GM12878 (cell line): ENCODE measurements at regions not wholly inside any gene's neighbourhood (a gene's known extent, or its start where the extent isn't known, plus 50 kb on each side); places are given as distances from the start of the nearest gene placed in this dataset.

Experiments used
- ATAC-seq: fragments of 200-7000 bp; cut with Tn5 transposase; 3 replicates; pipeline ENCODE4 v1.9.1; 2020; ENCODE audit warnings: mild to moderate bottlenecking, moderate library complexity
- BruUV-seq: library from RNA; stranded (reverse); fragments of 400-500 nt; replicated peaks from 2 replicates; lab custom pipeline; 2021; lab: Mats Ljungman, UMichigan
- CTCF ChIA-PET: fragments of 300-600 bp; sonication (Branson Sonifier 250); formaldehyde crosslinking; extraction: SDS; loops from one replicate; lab custom pipeline; 2021; ENCODE audit warnings: inconsistent platforms; lab: Yijun Ruan, JAX
- POLR2A ChIA-PET: fragments of 350-600 bp; formaldehyde crosslinking; extraction: SDS; loops from one replicate; lab custom pipeline; 2021; ENCODE audit warnings: inconsistent platforms; lab: Charles Lee
- RAD21 ChIA-PET: fragments of 300-600 bp; sonication (Branson Sonifier 250); formaldehyde crosslinking; loops from one replicate; lab custom pipeline; 2023; ENCODE audit warnings: antibody characterized with exemption; ENCODE audit not compliant: unreplicated experiment; lab: Charles Lee
- SMC1A ChIA-PET: fragments of 300-600 bp; sonication (Branson Sonifier 250); formaldehyde crosslinking; loops from one replicate; lab custom pipeline; 2023; ENCODE audit not compliant: unreplicated experiment, uncharacterized antibody; lab: Charles Lee
- DNase-seq: peaks from one replicate; pipeline ENCODE4 v3.0.0-alpha.2; 2011; ENCODE audit warnings: low read depth, low spot score
- FAIRE-seq: peaks from 3 replicates; lab custom pipeline; 2011; peaks lifted over from hg19 to GRCh38; lab: Jason Lieb, UNC
- H2AFZ ChIP-seq: 2 replicates; pipeline ENCODE4 v1.6.0; 2011; ENCODE audit warnings: low read depth, low read length, control low read depth; ENCODE audit not compliant: control insufficient read depth
- H3K27ac ChIP-seq: 2 replicates; pipeline ENCODE4 v1.5.1; 2011; ENCODE audit warnings: control low read depth; ENCODE audit not compliant: control insufficient read depth, insufficient read depth
- H3K27me3 ChIP-seq, 2 experiments: replicated peaks in 1 of 2; 2 replicates each; pipeline versions ENCODE4 v1.6.0 to v1.6.1; 2011; ENCODE audit warnings: low read length in 1 of 2; ENCODE audit not compliant: control insufficient read depth in 2 of 2, insufficient read depth in 2 of 2
- H3K36me3 ChIP-seq, 2 experiments: 2 replicates each; pipeline ENCODE4 v1.5.1; 2011; ENCODE audit warnings: low read length in 1 of 2; ENCODE audit not compliant: control insufficient read depth in 2 of 2, insufficient read depth in 2 of 2
- H3K4me1 ChIP-seq: 2 replicates; pipeline ENCODE4 v1.6.1; 2011; ENCODE audit warnings: mild to moderate bottlenecking, low read length, moderate library complexity, mixed read lengths; ENCODE audit not compliant: control insufficient read depth, insufficient read depth
- H3K4me2 ChIP-seq: 2 replicates; pipeline ENCODE4 v1.6.0; 2011; ENCODE audit warnings: control low read depth; ENCODE audit not compliant: control insufficient read depth, insufficient read depth
- H3K4me3 ChIP-seq: fragments of 200-600 bp; sonication (generic); 2 replicates; pipeline ENCODE4 v1.5.1; 2016
- H3K79me2 ChIP-seq: 2 replicates; pipeline ENCODE4 v1.6.0; 2011; ENCODE audit warnings: low read length; ENCODE audit not compliant: control insufficient read depth, insufficient read depth
- H3K9ac ChIP-seq: 2 replicates; pipeline ENCODE4 v1.8.0; 2011; ENCODE audit warnings: low read length, control low read depth, mixed read lengths; ENCODE audit not compliant: control insufficient read depth, insufficient read depth
- H3K9me3 ChIP-seq: replicated peaks from 3 replicates; pipeline ENCODE4 v1.5.1; 2011; ENCODE audit warnings: mild to moderate bottlenecking, low read length; ENCODE audit not compliant: control insufficient read depth, insufficient read depth
- H4K20me1 ChIP-seq: 2 replicates; pipeline ENCODE4 v1.6.0; 2011; ENCODE audit not compliant: control insufficient read depth, insufficient read depth
- CBFB ChIP-seq: IDR thresholded peaks from 2 replicates; pipeline ENCODE4 v1.6.1; 2016; ENCODE audit warnings: antibody characterized with exemption, low read depth
- ETV6 ChIP-seq, 2 experiments: fragments of 450-650 bp in 1 of 2; IDR thresholded peaks in 1 of 2; conservative IDR thresholded peaks in 1 of 2; 2 replicates each; pipeline ENCODE4 v1.6.1; 2014; ENCODE audit warnings: antibody characterized with exemption in 1 of 2, borderline replicate concordance in 1 of 2, low read depth in 1 of 2, mild to moderate bottlenecking in 1 of 2, moderate library complexity in 1 of 2
- GATAD2B ChIP-seq: fragments of 450-650 bp; conservative IDR thresholded peaks from 2 replicates; pipeline ENCODE4 v1.6.1; 2017; ENCODE audit warnings: low read depth, mild to moderate bottlenecking, moderate library complexity
- IRF4 ChIP-seq: IDR thresholded peaks from 2 replicates; pipeline ENCODE4 v1.6.1; 2011; ENCODE audit warnings: low read depth, low read length
- NBN ChIP-seq: fragments of 450-650 bp; IDR thresholded peaks from 2 replicates; pipeline ENCODE4 v1.6.1; 2016
- RFX5 ChIP-seq: IDR thresholded peaks from 2 replicates; pipeline ENCODE4 v1.6.1; 2011; ENCODE audit warnings: low read depth, low read length, improper control_type of control experiment
- SUPT20H ChIP-seq: IDR thresholded peaks from 2 replicates; pipeline ENCODE4 v1.6.1; 2011; ENCODE audit warnings: low read depth, mild to moderate bottlenecking, low read length, moderate library complexity, borderline replicate concordance; ENCODE audit not compliant: control insufficient read depth
- YY1 ChIP-seq: IDR thresholded peaks from 2 replicates; pipeline ENCODE4 v1.6.1; 2011; ENCODE audit warnings: low read depth, mild to moderate bottlenecking, low read length
- WGBS: methylation state at CpG from one replicate; pipeline ENCODE4 v1.1.6; 2016; ENCODE audit warnings: low lambda C conversion rate; ENCODE audit not compliant: insufficient replicate concordance, insufficient coverage; ENCODE audit errors: missing lambda C conversion rate; 5-methylcytosine and 5-hydroxymethylcytosine counted together
- in situ Hi-C: fragments of 300-500 bp; cut with MboI; formaldehyde crosslinking; loops from 9 replicates; pipeline ENCODE4 v1.14.3; 2018; ENCODE audit warnings: mixed read lengths
- intact Hi-C: fragments of 100-400 bp; cut with micrococcal nuclease; formaldehyde crosslinking; loops from one replicate; pipeline ENCODE4 v1.14.2; 2022; ENCODE audit not compliant: unreplicated experiment
- TF ChIP-seq, protein P1 (sequence below): fragments of 450-650 bp; conservative IDR thresholded peaks from 2 replicates; pipeline ENCODE4 v1.6.1; 2017; ENCODE audit warnings: mild to moderate bottlenecking, moderate library complexity
- TF ChIP-seq, protein P2 (sequence below), 3 experiments: IDR thresholded peaks in 2 of 3; conservative IDR thresholded peaks in 1 of 3; 2 replicates each; pipeline ENCODE4 v1.5.1; 2011; ENCODE audit warnings: low read depth in 3 of 3, low read length in 3 of 3, mild to moderate bottlenecking in 3 of 3, control low read depth in 2 of 3, moderate library complexity in 2 of 3, inconsistent platforms in 1 of 3, mixed read lengths in 1 of 3; ENCODE audit not compliant: control insufficient read depth in 2 of 3, insufficient read depth in 1 of 3; ENCODE audit errors: extremely low read depth in 1 of 3
- TF ChIP-seq, protein P3 (sequence below): fragments of 450-650 bp; IDR thresholded peaks from 2 replicates; pipeline ENCODE4 v1.6.1; 2017; ENCODE audit warnings: antibody characterized with exemption, mild to moderate bottlenecking, moderate library complexity

DNA sequence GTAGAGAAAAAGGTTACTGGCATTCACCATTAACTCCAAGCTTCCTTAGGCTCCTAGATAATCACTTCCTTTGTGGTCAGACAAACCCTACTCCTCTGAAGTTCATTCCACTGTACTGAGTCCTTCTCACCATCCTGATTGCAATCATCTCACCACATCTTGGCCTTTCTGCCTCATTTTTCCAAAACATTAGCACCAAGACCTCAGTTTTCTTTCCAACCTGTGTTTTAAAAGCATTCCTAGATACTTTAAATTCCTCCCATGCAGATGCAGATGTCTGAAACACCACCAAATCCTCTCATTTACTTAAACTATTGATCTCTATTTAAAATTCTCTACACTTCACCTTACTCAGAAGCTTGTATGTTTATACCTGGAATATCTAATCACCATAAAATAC lies 961.3 kb upstream of the CTNND2 start (continued):
- TF ChIP-seq, protein P1, sequence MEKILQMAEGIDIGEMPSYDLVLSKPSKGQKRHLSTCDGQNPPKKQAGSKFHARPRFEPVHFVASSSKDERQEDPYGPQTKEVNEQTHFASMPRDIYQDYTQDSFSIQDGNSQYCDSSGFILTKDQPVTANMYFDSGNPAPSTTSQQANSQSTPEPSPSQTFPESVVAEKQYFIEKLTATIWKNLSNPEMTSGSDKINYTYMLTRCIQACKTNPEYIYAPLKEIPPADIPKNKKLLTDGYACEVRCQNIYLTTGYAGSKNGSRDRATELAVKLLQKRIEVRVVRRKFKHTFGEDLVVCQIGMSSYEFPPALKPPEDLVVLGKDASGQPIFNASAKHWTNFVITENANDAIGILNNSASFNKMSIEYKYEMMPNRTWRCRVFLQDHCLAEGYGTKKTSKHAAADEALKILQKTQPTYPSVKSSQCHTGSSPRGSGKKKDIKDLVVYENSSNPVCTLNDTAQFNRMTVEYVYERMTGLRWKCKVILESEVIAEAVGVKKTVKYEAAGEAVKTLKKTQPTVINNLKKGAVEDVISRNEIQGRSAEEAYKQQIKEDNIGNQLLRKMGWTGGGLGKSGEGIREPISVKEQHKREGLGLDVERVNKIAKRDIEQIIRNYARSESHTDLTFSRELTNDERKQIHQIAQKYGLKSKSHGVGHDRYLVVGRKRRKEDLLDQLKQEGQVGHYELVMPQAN: no peak

DNA sequence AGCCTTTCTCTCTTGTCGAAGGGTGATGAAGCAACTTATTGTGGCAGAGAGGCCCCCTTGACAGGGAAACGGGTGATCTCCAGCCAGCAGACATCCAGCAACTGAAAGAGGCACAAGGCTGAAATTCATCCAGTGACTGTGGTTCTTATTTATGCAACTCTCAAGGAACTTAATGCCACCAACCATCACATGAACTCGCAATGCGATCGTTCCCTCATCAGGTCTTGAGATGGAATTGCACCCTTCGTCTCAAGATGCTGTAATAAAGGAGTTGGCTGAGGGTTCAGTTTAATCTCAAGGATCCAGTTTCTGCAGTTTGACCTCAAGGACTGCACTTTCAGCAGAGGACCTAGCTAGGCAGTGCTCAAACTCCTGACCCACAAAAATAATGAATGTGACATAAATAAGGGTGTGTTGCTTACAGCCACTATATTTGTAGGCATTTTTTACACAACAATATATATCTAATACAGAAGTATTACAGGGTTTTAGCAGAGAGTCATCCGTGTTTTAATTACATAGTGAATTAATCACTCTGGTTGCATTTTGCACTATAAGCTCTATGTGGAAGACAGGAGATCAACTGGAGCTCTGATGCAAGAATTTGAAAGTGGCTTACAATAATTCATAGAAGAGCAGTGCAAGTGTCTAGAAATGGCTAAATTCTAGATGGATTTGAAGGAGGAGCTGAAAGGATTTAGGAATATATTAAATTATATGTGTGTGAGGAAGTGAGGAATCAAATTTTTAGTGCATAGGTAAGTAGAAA lies 957.8 kb upstream of the CTNND2 start:
- ChIA-PET POLR2A (no interaction called here), RAD21 (no interaction called here), SMC1A (interaction anchor here (0.6 to 1.1 kb wide), 2 partner anchors 23 to 27 kb away, joined by 3 read pairs; no protein-coding TSS in a partner anchor), CTCF (no interaction called here)
- DNase-seq (no peak), ATAC-seq (no peak), FAIRE-seq (no peak)
- H3K79me2 ChIP-seq: no peaks in the 10 kb centered on the region
- WGBS: 48% methylated on average over 7 of the region's 7 CpGs
- no peaks in the 10 kb centered on the region for H3K36me3 ChIP-seq
- H3K4me3 ChIP-seq: no peak overlapping the region
- H3K27me3 ChIP-seq: no peaks in the 10 kb centered on the region
- H3K27ac ChIP-seq: no peak overlapping the region
- H3K9me3 ChIP-seq: no peaks in the 10 kb centered on the region
- intact Hi-C loops: no loop called here
- no TSS peak for BruUV-seq
- H4K20me1 ChIP-seq: no peaks in the 10 kb centered on the region
- H3K4me1 ChIP-seq: no peaks in the 10 kb centered on the region
- H2AFZ ChIP-seq: no peak overlapping the region
- H3K9ac ChIP-seq: no peak overlapping the region
- in situ Hi-C loops: no loop called here
- no peak overlapping the region for H3K4me2 ChIP-seq
- TF ChIP-seq, protein P2, sequence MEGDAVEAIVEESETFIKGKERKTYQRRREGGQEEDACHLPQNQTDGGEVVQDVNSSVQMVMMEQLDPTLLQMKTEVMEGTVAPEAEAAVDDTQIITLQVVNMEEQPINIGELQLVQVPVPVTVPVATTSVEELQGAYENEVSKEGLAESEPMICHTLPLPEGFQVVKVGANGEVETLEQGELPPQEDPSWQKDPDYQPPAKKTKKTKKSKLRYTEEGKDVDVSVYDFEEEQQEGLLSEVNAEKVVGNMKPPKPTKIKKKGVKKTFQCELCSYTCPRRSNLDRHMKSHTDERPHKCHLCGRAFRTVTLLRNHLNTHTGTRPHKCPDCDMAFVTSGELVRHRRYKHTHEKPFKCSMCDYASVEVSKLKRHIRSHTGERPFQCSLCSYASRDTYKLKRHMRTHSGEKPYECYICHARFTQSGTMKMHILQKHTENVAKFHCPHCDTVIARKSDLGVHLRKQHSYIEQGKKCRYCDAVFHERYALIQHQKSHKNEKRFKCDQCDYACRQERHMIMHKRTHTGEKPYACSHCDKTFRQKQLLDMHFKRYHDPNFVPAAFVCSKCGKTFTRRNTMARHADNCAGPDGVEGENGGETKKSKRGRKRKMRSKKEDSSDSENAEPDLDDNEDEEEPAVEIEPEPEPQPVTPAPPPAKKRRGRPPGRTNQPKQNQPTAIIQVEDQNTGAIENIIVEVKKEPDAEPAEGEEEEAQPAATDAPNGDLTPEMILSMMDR (IDR thresholded peaks at IDR 0.05 in 2 of 3, conservative IDR thresholded peaks at IDR 0.05 in 1 of 3; ENCODE audit: control insufficient read depth in 2 of 3, extremely low read depth in 1 of 3, insufficient read depth in 1 of 3, low read depth in 3 of 3, low read length in 3 of 3): no peak
- TF ChIP-seq YY1: no peak
- TF ChIP-seq, protein P3, sequence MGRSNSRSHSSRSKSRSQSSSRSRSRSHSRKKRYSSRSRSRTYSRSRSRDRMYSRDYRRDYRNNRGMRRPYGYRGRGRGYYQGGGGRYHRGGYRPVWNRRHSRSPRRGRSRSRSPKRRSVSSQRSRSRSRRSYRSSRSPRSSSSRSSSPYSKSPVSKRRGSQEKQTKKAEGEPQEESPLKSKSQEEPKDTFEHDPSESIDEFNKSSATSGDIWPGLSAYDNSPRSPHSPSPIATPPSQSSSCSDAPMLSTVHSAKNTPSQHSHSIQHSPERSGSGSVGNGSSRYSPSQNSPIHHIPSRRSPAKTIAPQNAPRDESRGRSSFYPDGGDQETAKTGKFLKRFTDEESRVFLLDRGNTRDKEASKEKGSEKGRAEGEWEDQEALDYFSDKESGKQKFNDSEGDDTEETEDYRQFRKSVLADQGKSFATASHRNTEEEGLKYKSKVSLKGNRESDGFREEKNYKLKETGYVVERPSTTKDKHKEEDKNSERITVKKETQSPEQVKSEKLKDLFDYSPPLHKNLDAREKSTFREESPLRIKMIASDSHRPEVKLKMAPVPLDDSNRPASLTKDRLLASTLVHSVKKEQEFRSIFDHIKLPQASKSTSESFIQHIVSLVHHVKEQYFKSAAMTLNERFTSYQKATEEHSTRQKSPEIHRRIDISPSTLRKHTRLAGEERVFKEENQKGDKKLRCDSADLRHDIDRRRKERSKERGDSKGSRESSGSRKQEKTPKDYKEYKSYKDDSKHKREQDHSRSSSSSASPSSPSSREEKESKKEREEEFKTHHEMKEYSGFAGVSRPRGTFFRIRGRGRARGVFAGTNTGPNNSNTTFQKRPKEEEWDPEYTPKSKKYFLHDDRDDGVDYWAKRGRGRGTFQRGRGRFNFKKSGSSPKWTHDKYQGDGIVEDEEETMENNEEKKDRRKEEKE: no peak
- no peak for TF ChIP-seq GATAD2B
- TF ChIP-seq ETV6 (conservative IDR thresholded peaks at IDR 0.05 in 1 of 2, IDR thresholded peaks at IDR 0.05 in 1 of 2; ENCODE audit: borderline replicate concordance in 1 of 2, low read depth in 1 of 2): no peak
- TF ChIP-seq CBFB: no peak
- TF ChIP-seq IRF4: no peak
- no peak for TF ChIP-seq RFX5
- no peak for TF ChIP-seq SUPT20H
- TF ChIP-seq NBN: no peak
